KMS-11 (cell line): ENCODE measurements at regions not wholly inside any gene's neighbourhood (a gene's known extent, or its start where the extent isn't known, plus 50 kb on each side); places are given as distances from the start of the nearest gene placed in this dataset.

Experiments
- H2AFZ ChIP-seq: fragments of 200-600 bp; sonication (generic); 2 replicates; pipeline ENCODE4 v1.6.1; 2016; ENCODE audit warnings: antibody characterized with exemption, mixed run types, low read depth
- H3K27ac ChIP-seq: fragments of 200-600 bp; sonication (generic); 2 replicates; pipeline ENCODE4 v1.6.1; 2016; ENCODE audit warnings: mild to moderate bottlenecking, mixed run types
- H3K27me3 ChIP-seq: fragments of 200-600 bp; sonication (generic); 2 replicates; pipeline ENCODE4 v1.6.1; 2017; ENCODE audit warnings: mild to moderate bottlenecking, low read depth, mixed run types, moderate library complexity; ENCODE audit not compliant: insufficient read depth
- H3K36me3 ChIP-seq: fragments of 200-600 bp; sonication (generic); 2 replicates; pipeline ENCODE4 v1.6.1; 2017; ENCODE audit warnings: mild to moderate bottlenecking, mixed run types; ENCODE audit not compliant: insufficient read depth
- H3K4me1 ChIP-seq: fragments of 200-600 bp; sonication (generic); 2 replicates; pipeline ENCODE4 v1.6.1; 2016; ENCODE audit warnings: mild to moderate bottlenecking, low read depth, mixed run types; ENCODE audit not compliant: poor library complexity, severe bottlenecking
- H3K4me2 ChIP-seq: fragments of 200-600 bp; sonication (generic); 2 replicates; pipeline ENCODE4 v1.7.0; 2016; ENCODE audit warnings: mild to moderate bottlenecking, mixed run types
- H3K4me3 ChIP-seq: fragments of 200-600 bp; sonication (generic); IDR thresholded peaks from 2 replicates; pipeline ENCODE4 v1.6.1; 2017; ENCODE audit warnings: low read depth, low read length, mixed read lengths; ENCODE audit not compliant: insufficient read depth
- H3K79me2 ChIP-seq: fragments of 200-600 bp; sonication (generic); 2 replicates; pipeline ENCODE4 v1.6.1; 2016; ENCODE audit warnings: low read depth, mixed run types; ENCODE audit not compliant: insufficient read depth
- H3K9ac ChIP-seq: fragments of 200-600 bp; sonication (generic); 2 replicates; pipeline ENCODE4 v1.6.1; 2016; ENCODE audit warnings: mild to moderate bottlenecking, mixed run types
- H4K20me1 ChIP-seq: fragments of 200-600 bp; sonication (generic); 2 replicates; pipeline ENCODE4 v1.6.1; 2016; ENCODE audit warnings: mild to moderate bottlenecking, mixed run types; ENCODE audit not compliant: insufficient read depth
- TF ChIP-seq, protein P1 (sequence below): fragments of 200-600 bp; sonication (generic); conservative IDR thresholded peaks from 2 replicates; pipeline ENCODE4 v1.6.1; 2017; ENCODE audit warnings: low read depth, mild to moderate bottlenecking, antibody characterized with exemption, low read length, moderate library complexity, mixed read lengths

DNA sequence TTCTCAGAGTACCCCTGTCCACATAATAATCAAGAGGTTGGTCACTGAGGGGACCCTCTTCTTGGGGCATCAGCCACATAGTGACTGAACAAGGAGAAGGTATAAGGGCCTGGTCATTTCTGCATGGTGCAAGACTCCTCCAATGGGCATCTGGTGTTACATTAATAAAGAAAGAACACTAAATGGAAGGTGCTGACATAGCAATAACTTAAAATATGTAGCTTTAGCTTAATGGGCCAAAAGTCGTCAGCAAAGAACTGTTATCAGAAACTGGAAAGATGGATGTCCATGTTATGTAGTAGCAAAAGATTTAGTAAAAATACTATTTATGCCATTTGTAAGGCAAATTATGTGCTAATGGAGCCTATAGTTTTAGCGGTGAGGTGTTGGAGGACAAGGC, 916.5 kb upstream of the SOX11 start:
- Histone ChIP-seq H3K36me3 (no peaks in the 10 kb centered on the region), H2AFZ (no peak overlapping the region), H3K4me2 (no peak overlapping the region), H3K79me2 (no peaks in the 10 kb centered on the region), H3K9ac (no peak overlapping the region), H3K27ac (no peak overlapping the region), H3K4me3 (no peak overlapping the region), H3K27me3 (no peaks in the 10 kb centered on the region), H3K4me1 (no peaks in the 10 kb centered on the region), H4K20me1 (no peaks in the 10 kb centered on the region)
- TF ChIP-seq, protein P1, sequence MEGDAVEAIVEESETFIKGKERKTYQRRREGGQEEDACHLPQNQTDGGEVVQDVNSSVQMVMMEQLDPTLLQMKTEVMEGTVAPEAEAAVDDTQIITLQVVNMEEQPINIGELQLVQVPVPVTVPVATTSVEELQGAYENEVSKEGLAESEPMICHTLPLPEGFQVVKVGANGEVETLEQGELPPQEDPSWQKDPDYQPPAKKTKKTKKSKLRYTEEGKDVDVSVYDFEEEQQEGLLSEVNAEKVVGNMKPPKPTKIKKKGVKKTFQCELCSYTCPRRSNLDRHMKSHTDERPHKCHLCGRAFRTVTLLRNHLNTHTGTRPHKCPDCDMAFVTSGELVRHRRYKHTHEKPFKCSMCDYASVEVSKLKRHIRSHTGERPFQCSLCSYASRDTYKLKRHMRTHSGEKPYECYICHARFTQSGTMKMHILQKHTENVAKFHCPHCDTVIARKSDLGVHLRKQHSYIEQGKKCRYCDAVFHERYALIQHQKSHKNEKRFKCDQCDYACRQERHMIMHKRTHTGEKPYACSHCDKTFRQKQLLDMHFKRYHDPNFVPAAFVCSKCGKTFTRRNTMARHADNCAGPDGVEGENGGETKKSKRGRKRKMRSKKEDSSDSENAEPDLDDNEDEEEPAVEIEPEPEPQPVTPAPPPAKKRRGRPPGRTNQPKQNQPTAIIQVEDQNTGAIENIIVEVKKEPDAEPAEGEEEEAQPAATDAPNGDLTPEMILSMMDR: no peak

DNA sequence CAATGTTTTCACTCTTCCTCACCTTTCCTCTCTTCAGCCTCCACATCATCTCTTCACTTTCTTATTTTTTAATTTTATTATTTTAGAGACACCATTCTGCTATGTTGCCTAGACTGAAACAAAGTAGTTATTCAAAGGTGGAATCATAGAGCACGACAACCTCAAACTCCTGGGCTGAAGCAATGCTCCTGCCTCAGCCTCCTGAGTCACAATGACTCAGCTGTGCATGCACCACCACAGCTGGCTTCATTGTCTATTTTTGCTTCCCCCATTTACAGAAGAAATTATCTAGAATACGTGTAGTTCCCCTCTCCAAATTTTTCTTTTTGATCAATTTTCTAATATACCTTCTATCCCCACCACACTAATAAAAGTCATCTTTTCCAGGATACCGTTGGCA, 911.5 kb upstream of the SOX11 start:
- no peaks in the 10 kb centered on the region for H3K36me3 ChIP-seq
- H3K27me3 ChIP-seq: no peaks in the 10 kb centered on the region
- H3K9ac ChIP-seq: no peak overlapping the region
- H3K4me1 ChIP-seq: no peaks in the 10 kb centered on the region
- no peak overlapping the region for H3K4me3 ChIP-seq
- no peaks in the 10 kb centered on the region for H4K20me1 ChIP-seq
- H3K79me2 ChIP-seq: no peaks in the 10 kb centered on the region
- H2AFZ ChIP-seq: no peak overlapping the region
- TF ChIP-seq, protein P1: no peak
- H3K27ac ChIP-seq: no peak overlapping the region
- H3K4me2 ChIP-seq: no peak overlapping the region

DNA sequence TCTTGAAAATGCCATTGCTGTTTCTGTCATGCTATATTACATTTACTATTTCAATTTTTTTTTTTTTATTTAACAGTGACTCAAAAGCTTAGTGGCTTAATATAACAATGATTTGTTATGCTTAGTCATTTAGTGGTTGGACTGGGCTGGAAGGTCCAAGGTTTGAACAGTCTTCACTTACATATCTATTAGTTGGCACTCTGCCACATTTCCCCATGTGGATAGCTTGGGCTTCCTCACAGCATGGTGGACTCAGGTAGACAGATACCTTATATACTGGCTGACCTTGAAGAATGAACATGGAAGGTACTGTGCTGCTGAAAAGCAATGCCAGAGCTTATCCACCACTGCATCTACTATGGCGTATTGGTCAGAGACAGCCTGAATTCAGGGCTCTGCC, 909.5 kb upstream of the SOX11 start:
- no peak overlapping the region for H2AFZ ChIP-seq
- no peaks in the 10 kb centered on the region for H3K4me1 ChIP-seq
- no peaks in the 10 kb centered on the region for H4K20me1 ChIP-seq
- H3K9ac ChIP-seq: no peak overlapping the region
- no peak overlapping the region for H3K27ac ChIP-seq
- no peak overlapping the region for H3K4me3 ChIP-seq
- TF ChIP-seq, protein P1: no peak
- no peaks in the 10 kb centered on the region for H3K36me3 ChIP-seq
- no peak overlapping the region for H3K4me2 ChIP-seq
- no peaks in the 10 kb centered on the region for H3K79me2 ChIP-seq
- H3K27me3 ChIP-seq: no peaks in the 10 kb centered on the region

DNA sequence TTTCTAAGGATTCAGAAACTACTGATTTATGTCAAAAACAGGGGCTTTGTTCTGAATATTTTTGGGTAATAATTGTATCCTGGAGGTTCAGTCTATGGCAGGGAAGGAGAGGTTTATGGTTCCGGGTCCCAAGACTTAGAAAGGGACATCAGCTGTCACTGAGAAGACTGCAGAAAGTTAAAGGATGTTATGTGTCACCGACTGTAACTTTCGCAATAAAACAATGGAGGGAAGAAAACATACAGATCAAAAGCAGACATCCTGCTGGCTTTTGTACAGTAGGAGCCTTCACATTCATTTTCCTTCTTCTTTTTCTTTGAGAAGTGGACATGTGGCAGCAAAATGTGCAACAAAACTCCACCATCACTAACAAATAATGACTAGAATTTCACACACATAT, 900.7 kb upstream of the SOX11 start:
- Histone ChIP-seq H3K36me3 (no peaks in the 10 kb centered on the region), H3K4me2 (no peak overlapping the region), H3K27ac (no peak overlapping the region), H3K4me3 (no peak overlapping the region), H2AFZ (no peak overlapping the region), H4K20me1 (no peaks in the 10 kb centered on the region), H3K27me3 (no peaks in the 10 kb centered on the region), H3K4me1 (peaks cover 4% of the 10 kb centered on the region), H3K9ac (no peak overlapping the region), H3K79me2 (no peaks in the 10 kb centered on the region)
- TF ChIP-seq, protein P1: no peak

DNA sequence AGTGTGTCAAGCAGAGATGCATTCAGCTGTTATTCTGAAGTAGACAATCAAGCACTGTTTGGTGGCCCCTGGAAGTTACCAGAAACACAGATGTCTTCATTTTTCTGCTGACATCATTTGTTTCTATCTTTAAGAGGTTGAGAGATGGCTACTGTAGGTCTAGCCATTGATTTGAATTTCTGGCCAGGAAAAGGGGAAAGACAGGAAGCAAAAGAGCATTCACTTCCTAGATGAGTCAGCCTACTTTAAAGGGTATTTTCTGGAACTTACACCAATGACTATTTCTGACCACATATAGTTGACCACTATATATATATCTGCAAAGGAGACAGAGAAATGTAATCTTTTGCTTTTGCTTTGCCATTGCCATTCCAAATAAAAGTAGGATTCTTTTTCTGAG, 900.1 kb upstream of the SOX11 start:
- Histone ChIP-seq H4K20me1 (no peaks in the 10 kb centered on the region), H3K4me2 (no peak overlapping the region), H3K36me3 (no peaks in the 10 kb centered on the region), H2AFZ (no peak overlapping the region), H3K27ac (no peak overlapping the region), H3K4me1 (peaks cover 4% of the 10 kb centered on the region), H3K9ac (no peak overlapping the region), H3K79me2 (no peaks in the 10 kb centered on the region), H3K4me3 (no peak overlapping the region), H3K27me3 (no peaks in the 10 kb centered on the region)
- TF ChIP-seq, protein P1: no peak
